GM21390 (cell line): ENCODE measurements at regions not wholly inside any gene's neighbourhood (a gene's known extent, or its start where the extent isn't known, plus 50 kb on each side); places are given as distances from the start of the nearest gene placed in this dataset.

Source experiments
- ATAC-seq: cut with Tn5 transposase; IDR thresholded peaks from one replicate; pipeline ENCODE4 v1.9.1; 2021; ENCODE audit not compliant: unreplicated experiment

GRCh38 chr5:7000310-7000709 is 287.1 kb downstream of the TENT4A start:
- ATAC-seq = no peak

DNA sequence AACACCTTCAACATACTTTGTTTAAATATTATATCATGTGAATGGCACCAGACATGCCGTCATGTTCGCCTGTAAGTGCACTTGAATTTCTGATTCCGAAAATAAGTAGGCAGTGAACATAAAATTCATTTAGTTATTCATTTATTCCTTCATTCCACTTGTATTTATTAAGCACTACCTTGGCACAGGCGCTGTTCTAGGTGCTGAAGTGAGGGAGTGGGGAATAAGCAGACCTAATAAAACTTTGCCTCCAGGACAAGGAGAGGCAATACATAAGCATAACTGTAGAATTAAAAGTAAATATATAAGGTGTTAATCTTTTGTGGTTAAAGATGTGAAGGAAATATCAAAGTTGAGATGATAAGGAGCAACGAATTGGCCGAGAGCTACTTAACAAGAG is 297.4 kb downstream of the TENT4A start:
- no peak for ATAC-seq

DNA sequence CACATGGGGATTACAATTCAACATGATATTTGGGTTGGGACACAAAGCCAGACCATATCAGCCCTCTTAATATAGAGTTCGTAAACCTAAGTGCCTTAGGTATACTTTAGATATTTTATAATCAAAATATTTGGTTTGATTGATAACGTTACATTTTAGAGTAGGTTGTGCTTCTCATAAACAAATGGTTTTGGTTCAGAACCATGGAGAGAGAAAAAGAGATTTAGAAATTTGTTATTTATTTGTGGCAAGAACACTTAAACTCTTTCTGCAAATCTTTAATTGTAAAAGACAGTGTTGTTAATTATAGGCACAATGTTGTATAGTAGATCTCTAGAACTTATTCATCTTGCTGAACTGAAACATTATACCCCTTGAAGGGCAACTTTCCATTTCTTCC is 298.8 kb downstream of the TENT4A start:
- ATAC-seq = no peak

- no peak for ATAC-seq
Measured at GRCh38 chr5:7014611-7015010, 301.4 kb downstream of the TENT4A start.

GRCh38 chr5:7015586-7016256 is 302.5 kb downstream of the TENT4A start:
- no peak for ATAC-seq

DNA sequence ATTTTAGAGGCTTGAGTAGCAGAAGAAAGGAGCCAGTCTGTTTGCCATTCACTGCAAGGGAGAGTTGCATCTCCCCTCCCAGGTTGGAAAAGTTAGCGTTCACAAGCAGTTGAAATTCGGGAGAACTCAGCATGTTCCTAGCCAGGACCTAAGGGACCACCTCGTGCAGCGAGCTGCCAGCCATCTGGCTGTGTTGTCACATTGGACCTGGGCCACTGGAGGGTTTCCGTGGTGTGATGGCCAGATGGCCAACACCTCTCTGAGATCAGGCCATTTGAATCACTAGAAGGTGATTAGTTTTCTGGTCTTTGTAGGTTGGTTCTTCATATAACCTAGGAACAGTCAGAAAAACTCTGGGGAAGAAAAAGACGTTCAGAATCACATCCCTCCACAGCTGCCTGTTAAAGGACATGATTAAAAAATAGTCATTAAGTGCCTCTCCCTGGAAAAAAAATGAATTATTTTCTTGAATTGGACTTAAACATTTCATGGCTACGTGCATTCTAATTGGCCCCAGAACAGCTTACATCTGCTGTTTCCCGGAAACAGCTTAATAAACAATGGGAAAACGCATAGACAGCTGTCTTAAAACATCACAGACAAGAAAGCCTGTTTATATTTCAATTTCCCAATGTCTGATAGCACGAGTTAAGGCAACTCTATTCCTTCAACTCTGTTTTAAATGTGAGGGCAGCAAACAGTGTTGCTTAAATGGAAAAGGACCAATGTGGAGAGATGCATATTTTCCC is 303.9 kb downstream of the TENT4A start:
- ATAC-seq = no peak

DNA sequence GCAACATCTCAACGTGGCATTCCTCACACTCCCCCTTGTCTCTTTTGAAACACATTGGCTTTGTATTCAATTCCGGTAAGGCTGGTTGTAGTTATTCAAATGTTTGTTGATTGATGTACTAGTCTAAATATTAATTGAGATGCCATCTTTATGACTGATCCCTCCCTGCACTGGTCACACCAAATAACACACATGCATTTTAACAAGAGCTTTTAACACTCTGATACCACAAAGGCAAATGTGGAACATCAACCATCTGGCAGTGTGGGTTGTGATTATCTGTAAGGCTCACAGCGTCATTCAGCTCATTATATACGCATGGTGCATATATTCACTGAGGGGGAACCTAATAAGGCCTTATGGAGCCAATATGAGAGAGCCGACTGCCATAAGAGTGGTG is 305.0 kb downstream of the TENT4A start:
- no peak for ATAC-seq

GRCh38 chr5:7018601-7019000 is 305.4 kb downstream of the TENT4A start:
- ATAC-seq = no peak

DNA sequence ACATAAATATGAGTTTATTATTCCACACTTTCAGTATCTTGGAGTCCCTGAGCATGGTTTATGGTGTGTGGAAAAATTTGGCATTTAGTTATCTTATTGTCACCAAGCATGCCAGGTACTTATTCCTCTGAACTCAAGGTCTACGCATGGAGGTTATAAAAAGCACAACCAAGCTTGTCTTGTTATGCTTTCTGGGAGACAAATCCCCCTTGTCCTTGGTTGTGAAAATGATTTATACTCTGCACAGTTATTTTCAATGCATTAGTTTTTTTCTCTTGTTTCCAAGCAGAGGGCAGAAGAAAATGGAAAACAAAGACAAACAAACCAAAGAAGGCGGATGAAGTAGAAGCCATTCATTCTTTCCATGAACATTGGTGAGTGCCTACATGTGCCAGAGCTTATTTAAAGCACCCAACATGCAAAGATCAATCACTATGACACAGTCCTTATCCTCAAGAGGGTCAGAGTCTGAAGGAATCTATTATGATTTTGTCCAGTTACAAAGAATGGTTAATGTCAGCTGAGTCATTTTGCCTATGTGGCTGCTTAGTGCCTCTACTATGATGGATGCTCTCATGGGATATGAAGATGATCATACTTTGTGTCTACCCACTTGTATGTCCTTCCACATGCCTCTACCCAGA is 323.1 kb downstream of the TENT4A start:
- ATAC-seq = no peak

GRCh38 chr5:7039074-7039473 is 325.8 kb downstream of the TENT4A start:
- no peak for ATAC-seq

GRCh38 chr5:7040111-7040510 is 326.9 kb downstream of the TENT4A start:
- ATAC-seq = no peak

- no peak for ATAC-seq
Measured at GRCh38 chr5:7043797-7044196, 330.6 kb downstream of the TENT4A start.

DNA sequence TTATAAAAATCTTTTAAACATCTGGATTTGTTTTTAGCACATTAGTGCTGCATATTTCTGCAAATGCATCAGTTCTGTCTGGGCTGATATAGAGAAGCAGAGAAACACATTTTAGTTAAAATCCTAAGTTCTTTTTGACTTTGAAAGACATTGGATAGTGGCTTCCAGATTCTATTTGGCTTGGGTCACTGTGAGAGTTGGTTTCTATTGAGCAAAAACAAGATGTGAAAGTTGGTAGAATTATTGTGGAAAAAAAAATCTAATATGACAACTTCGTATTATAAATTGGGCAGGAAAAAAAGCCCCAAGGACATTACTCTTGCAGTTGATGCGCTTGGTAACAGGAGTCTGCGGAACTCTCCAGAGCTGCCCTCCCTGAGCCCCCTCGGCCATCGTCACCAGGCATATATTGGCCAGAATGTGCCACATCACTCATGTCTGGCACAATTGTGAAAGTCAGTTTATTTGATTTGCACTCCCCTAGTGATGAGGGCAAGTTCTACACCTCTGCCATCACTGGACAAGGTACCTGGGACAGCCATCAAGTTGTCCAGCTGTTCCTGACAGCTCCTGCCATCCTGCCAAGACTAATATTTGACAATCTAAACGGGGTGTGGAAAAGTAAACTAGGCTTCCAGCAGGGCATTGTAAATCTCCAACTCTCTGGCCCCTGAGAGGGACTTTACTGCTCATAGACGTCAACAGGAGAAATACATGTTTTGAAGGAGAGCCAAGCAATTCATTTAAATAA is 334.5 kb downstream of the TENT4A start:
- no peak for ATAC-seq

DNA sequence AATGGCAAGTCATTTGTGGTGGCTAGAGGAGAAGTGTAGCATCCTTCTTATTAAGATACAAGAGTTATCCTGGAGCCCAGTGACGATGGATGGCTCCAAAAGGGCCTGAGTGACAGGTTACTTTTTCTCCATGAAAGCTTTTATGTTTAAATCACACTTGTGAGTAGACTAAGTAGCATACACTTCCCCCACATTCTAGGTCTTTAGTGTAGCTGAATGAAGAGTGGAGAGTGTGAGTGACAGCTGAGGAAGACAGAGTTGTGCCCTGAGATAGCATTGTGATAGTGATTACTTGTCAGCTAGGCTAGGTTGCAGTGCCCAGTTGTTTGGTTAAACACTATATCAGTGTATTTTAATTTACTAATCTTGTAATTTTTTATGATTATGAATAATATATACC is 337.8 kb downstream of the TENT4A start:
- ATAC-seq = no peak

GRCh38 chr5:7053125-7053524 is 339.9 kb downstream of the TENT4A start:
- ATAC-seq = no peak

DNA sequence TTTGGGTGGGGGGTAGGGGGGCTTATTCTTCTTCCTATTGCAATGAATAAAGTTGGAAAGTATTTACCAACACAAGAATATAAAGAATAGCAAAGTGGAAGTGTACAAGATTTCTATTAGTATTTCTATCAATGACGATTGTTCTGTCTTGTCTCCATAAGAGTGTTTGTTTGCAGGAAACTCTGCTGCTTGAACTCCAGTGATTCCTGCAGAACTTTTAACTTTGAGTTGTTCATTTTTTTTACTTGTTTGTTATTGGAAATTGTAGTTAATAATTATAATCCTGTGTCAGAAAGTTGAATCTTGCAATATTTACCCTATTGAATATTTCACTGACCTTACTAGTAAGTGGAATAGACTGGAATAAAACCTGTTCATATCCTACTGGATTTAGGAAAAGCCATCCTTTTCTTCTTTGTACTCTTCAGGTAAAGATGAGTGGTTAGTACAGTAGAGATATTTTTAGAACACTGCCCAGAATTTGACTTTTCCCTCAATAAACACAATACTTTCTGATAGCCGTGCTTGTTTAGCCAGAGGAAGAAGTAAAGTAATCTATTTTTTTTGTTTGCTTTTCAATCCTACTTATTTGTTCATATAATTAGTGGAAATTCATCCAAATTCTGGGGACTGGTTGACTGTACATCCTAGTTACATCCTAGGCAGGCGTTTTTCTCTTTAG is 340.4 kb downstream of the TENT4A start:
- ATAC-seq = no peak

DNA sequence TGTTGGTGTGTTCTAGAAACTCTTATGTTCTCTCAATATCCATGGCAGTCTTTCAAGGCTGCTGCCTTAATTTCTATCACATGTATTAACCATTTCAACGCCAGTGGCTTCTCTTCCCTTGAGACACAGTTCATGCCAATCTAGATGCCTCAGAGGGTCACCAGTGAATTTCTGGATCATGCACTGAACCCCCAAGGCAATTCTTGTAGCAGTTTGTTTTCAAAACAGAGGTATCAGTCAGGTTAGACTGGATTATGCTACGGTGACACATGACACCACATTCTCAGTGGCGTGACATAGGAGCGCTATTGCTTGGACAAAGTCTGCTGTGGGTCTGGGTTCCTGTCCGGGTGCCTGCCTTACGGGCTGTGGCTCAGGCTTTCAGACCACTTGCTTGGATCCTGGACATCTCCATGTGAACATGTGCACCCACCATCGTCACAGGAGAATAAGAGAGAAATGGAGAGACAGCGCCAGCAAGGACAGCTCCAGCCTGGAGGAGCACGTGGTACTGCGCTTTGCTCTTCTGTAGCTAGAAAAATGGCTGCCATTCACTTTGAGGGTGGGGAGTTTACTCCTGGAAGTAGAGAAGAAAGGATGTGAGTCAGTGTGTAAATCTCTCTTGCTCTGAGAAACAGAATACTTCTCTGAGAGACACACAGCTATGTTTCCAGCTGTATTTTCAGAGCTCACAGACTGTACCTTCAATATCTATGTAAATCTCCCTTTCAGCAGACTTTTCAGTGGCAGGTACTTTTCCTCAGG is 329.3 kb upstream of the ADCY2 start:
- no peak for ATAC-seq

DNA sequence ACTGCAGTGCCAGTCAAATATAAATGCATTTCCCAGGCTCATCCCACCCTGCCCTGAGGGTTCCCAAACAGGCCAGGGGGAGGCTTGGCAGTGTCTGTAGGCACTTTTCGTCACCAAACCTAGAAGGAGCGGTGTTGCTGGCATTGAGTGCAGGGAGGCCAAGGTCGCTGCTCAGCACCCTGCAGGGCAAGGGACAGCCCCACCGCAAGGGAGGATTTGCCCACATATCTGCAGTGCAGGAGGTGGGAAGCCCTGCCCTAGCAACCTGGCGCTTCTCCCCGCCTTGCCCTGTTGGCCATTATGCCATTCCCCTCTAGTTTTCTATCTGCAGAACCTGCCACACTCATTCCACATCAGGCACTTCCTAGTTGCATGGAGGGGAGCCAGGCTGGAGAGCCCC is 327.8 kb upstream of the ADCY2 start:
- no peak for ATAC-seq

DNA sequence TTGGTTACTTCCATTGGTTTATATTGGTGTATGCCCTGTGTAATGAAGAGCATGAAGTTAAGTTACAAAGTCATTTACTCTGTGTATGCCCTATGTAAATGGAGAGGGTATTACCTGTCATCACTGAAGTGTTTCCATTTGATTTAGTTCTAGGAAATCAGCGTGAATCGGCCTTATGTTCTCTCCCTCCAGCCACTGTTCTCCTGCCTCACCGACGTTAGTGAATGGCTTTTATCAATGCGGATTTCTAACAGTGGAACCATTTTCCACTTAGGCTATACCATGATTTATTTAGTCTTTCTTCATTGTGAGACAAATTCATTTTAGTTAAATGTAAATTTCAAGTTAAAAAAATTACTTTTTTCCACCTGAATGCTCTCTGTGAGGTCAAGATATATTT is 327.0 kb upstream of the ADCY2 start:
- no peak for ATAC-seq

DNA sequence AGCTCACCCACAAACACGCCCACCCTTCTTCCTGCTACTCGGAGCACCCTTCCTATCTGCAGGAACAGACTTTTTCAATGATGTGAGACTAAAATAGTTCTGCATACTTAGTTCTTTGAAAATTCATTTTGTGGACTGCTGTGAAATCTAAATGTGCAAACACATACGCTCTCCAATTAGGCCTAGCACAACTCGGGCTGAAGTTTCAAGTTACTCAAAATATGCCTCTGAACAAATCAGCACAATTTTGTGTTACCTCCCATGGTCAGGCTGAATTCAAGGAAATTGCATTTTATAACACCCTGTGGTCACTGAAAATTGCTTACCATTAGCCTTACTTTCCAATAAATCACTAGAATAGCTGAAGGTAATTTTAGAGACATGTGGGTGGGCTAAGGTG is 323.8 kb upstream of the ADCY2 start:
- ATAC-seq = no peak
